B cell (primary cell): ENCODE measurements at regions not wholly inside any gene's neighbourhood (a gene's known extent, or its start where the extent isn't known, plus 50 kb on each side); places are given as distances from the start of the nearest gene placed in this dataset.

Experiments used
- ATAC-seq: fragments of 200-7000 bp; cut with Tn5 transposase; one replicate; pipeline ENCODE4 v1.10.0; 2021; ENCODE audit warnings: low read depth, mild to moderate bottlenecking, moderate number of reproducible peaks, moderate library complexity
- CTCF ChIA-PET: fragments of 350-600 bp; sonication (Branson Sonifier 250); formaldehyde crosslinking; loops from one replicate; lab custom pipeline; 2021; ENCODE audit warnings: antibody characterized with exemption, inconsistent platforms; lab: Charles Lee
- POLR2A ChIA-PET: fragments of 350-600 bp; sonication (Branson Sonifier 250); formaldehyde crosslinking; loops from one replicate; lab custom pipeline; 2021; ENCODE audit warnings: antibody characterized with exemption; lab: Charles Lee
- DNase-seq: peaks from one replicate; pipeline ENCODE4 v3.0.0; 2013
- H2AFZ ChIP-seq: 2 replicates; pipeline ENCODE4 v1.6.1; 2012; ENCODE audit warnings: mild to moderate bottlenecking, low read depth, low read length; ENCODE audit not compliant: insufficient read depth, poor library complexity, severe bottlenecking
- H3K27ac ChIP-seq, 2 donors: 1 replicate in 1 of 2; 2 replicates in 1 of 2; pipeline ENCODE4 v1.5.1; 2012 to 2013; ENCODE audit warnings: low read length in 2 of 2, mild to moderate bottlenecking in 2 of 2, moderate library complexity in 1 of 2
- H3K27me3 ChIP-seq, 4 experiments: fragments of 200-600 bp in 1 of 4; sonication (generic) in 1 of 4; replicated peaks in 1 of 4; 1 replicate in 2 of 4; 2 replicates in 2 of 4; pipeline versions ENCODE4 v1.6.1 to v1.7.0; 2013 to 2016; ENCODE audit warnings: low read length in 3 of 4, mild to moderate bottlenecking in 2 of 4, mixed read lengths in 1 of 4, moderate library complexity in 1 of 4; ENCODE audit not compliant: insufficient read depth in 4 of 4, control insufficient read depth in 3 of 4; ENCODE audit errors: control extremely low read depth in 1 of 4
- H3K36me3 ChIP-seq, 2 experiments: replicated peaks in 1 of 2; 1 replicate in 1 of 2; 2 replicates in 1 of 2; pipeline versions ENCODE4 v1.6.1 to v1.7.1; 2013; ENCODE audit warnings: low read length in 1 of 2; ENCODE audit not compliant: insufficient read depth in 2 of 2, control insufficient read depth in 1 of 2; ENCODE audit errors: control extremely low read depth in 1 of 2, extremely low read depth in 1 of 2
- H3K4me1 ChIP-seq, 2 donors: fragments of 200-600 bp in 1 of 2; sonication (generic) in 1 of 2; 1 replicate in 1 of 2; 2 replicates in 1 of 2; pipeline versions ENCODE4 v1.5.1 to v1.6.1; 2013 to 2017; ENCODE audit warnings: low read length in 2 of 2; ENCODE audit not compliant: control insufficient read depth in 2 of 2, insufficient read depth in 2 of 2
- H3K4me2 ChIP-seq: replicated peaks from 2 replicates; pipeline ENCODE3; 2012; ENCODE audit warnings: mild to moderate bottlenecking, low read depth, low read length; ENCODE audit not compliant: poor library complexity, severe bottlenecking
- H3K4me3 ChIP-seq, 5 experiments: fragments of 200-600 bp in 1 of 5; sonication (generic) in 1 of 5; 1 replicate in 3 of 5; 2 replicates in 2 of 5; pipeline versions ENCODE4 v1.5.1 to v1.7.0; 2011 to 2016; ENCODE audit warnings: low read length in 4 of 5, mild to moderate bottlenecking in 4 of 5, low read depth in 2 of 5, control low read depth in 1 of 5, moderate library complexity in 1 of 5; ENCODE audit not compliant: insufficient read depth in 1 of 5; ENCODE audit errors: control extremely low read depth in 1 of 5, extremely low read depth in 1 of 5
- H3K79me2 ChIP-seq: fragments of 200-600 bp; sonication (generic); one replicate; pipeline ENCODE4 v1.6.0; 2016; ENCODE audit warnings: low read length; ENCODE audit not compliant: control insufficient read depth, insufficient read depth
- H3K9ac ChIP-seq: fragments of 200-600 bp; sonication (generic); 2 replicates; pipeline ENCODE4 v1.6.1; 2017; ENCODE audit warnings: mild to moderate bottlenecking, low read length, moderate library complexity
- H3K9me3 ChIP-seq, 3 donors: one replicate each; pipeline versions ENCODE4 v1.6.1 to v1.7.1; 2013; ENCODE audit warnings: low read length in 2 of 3; ENCODE audit not compliant: control insufficient read depth in 2 of 3, insufficient read depth in 1 of 3; ENCODE audit errors: control extremely low read depth in 1 of 3
- H4K20me1 ChIP-seq: 2 replicates; pipeline ENCODE4 v1.6.0; 2012; ENCODE audit warnings: mild to moderate bottlenecking, low read length; ENCODE audit not compliant: insufficient read depth, control insufficient read depth, poor library complexity, severe bottlenecking
- H3K27ac Mint-ChIP-seq: one replicate; pipeline ENCODE4 v1.8.0; 2021; ENCODE audit warnings: mixed read lengths
- H3K27me3 Mint-ChIP-seq: one replicate; pipeline ENCODE4 v1.8.0; 2021; ENCODE audit warnings: mixed read lengths
- H3K4me1 Mint-ChIP-seq: one replicate; pipeline ENCODE4 v1.8.0; 2021; ENCODE audit warnings: mixed read lengths
- H3K4me3 Mint-ChIP-seq: one replicate; pipeline ENCODE4 v1.8.0; 2021; ENCODE audit warnings: mixed read lengths
- H3K9me3 Mint-ChIP-seq: one replicate; pipeline ENCODE4 v1.8.0; 2022; ENCODE audit warnings: mixed read lengths; ENCODE audit not compliant: insufficient read depth
- EZH2 ChIP-seq: IDR thresholded peaks from 2 replicates; pipeline ENCODE4 v1.6.1; 2012; ENCODE audit warnings: borderline replicate concordance, low read depth, mild to moderate bottlenecking, moderate library complexity, low read length; ENCODE audit not compliant: insufficient read depth, poor library complexity, severe bottlenecking
- WGBS: methylation state at CpG from one replicate; pipeline ENCODE4 v1.1.5; 2013; ENCODE audit warnings: missing lambda C conversion rate; ENCODE audit not compliant: insufficient coverage; 5-methylcytosine and 5-hydroxymethylcytosine counted together
- intact Hi-C: fragments of 100-400 bp; cut with micrococcal nuclease; formaldehyde crosslinking; loops from one replicate; pipeline ENCODE4 v1.10.0; 2022
- TF ChIP-seq, protein P1 (sequence below): fragments of 200-600 bp; IDR thresholded peaks from one replicate; pipeline ENCODE4 v1.8.0; 2022; ENCODE audit warnings: antibody characterized with exemption, mild to moderate bottlenecking

DNA sequence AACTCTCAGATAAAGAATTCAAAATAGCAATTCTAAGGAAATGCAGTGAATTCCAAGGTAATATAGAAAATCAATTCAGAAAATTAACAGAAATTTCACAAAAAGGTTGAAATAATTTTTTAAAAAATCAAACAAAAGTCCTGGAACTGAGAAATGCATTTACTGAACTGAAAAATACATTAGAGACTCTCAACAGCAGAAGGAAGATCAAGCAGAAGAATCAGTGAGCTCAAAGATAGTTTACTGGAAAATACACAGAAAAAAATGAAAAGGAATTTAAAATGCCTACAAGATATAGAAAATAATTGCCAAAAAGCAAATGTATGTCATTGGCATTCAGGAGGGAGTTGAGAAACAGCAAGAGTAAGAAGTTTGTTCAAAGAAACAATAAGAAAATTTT lies 107.3 kb downstream of the BUD13 start:
- Histone ChIP-seq H3K4me1 (no peaks in the 10 kb centered on the region), H3K27ac (no peak overlapping the region), H3K4me2 (no peak overlapping the region), H4K20me1 (no peaks in the 10 kb centered on the region), H3K27me3 (peaks cover 0 to 7% (median 3%) of the 10 kb centered on the region in 4 experiments), H3K4me3 (no peak overlapping the region), H2AFZ (no peak overlapping the region), H3K9me3 (peaks cover 5 to 11% (median 8%) of the 10 kb centered on the region in 3 donors), H3K79me2 (no peaks in the 10 kb centered on the region), H3K36me3 (no peaks in the 10 kb centered on the region), H3K9ac (no peak overlapping the region)
- H3K4me3 Mint-ChIP-seq = no peak overlapping the region
- no peak for DNase-seq
- CTCF ChIA-PET = no interaction called here
- ATAC-seq = no peak
- intact Hi-C loops = no loop called here
- peaks cover 41% of the 10 kb centered on the region for H3K27me3 Mint-ChIP-seq
- peaks cover 8% of the 10 kb centered on the region for H3K9me3 Mint-ChIP-seq
- TF ChIP-seq, protein P1, sequence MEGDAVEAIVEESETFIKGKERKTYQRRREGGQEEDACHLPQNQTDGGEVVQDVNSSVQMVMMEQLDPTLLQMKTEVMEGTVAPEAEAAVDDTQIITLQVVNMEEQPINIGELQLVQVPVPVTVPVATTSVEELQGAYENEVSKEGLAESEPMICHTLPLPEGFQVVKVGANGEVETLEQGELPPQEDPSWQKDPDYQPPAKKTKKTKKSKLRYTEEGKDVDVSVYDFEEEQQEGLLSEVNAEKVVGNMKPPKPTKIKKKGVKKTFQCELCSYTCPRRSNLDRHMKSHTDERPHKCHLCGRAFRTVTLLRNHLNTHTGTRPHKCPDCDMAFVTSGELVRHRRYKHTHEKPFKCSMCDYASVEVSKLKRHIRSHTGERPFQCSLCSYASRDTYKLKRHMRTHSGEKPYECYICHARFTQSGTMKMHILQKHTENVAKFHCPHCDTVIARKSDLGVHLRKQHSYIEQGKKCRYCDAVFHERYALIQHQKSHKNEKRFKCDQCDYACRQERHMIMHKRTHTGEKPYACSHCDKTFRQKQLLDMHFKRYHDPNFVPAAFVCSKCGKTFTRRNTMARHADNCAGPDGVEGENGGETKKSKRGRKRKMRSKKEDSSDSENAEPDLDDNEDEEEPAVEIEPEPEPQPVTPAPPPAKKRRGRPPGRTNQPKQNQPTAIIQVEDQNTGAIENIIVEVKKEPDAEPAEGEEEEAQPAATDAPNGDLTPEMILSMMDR = no peak
- TF ChIP-seq EZH2 = no peak
- H3K27ac Mint-ChIP-seq = no peak overlapping the region
- POLR2A ChIA-PET = no interaction called here
- H3K4me1 Mint-ChIP-seq = no peaks in the 10 kb centered on the region

DNA sequence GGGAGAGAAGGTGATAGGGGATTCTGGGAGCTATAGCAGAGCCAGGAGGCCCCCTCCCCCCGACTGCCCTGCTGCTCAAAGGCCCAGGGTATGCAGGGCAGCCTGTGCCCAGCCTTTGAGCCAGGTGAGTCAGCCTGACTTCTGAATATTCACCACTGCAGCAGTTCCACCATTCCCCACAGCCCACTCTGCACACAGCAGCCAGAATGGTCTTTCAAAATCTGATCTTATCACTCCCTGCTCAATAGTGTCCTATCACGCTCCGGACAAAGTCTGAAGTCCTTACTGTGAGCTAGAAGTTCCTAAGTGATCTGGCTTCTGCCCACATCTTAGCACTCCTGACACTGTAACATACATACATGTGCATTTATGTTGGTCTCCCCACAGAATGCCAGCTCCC lies 111.7 kb downstream of the BUD13 start:
- no peak overlapping the region for H3K9ac ChIP-seq
- H2AFZ ChIP-seq = no peak overlapping the region
- no peak overlapping the region for H3K27ac ChIP-seq
- Mint-ChIP-seq H3K9me3 (peaks cover 5% of the 10 kb centered on the region), H3K27me3 (peaks cover 44% of the 10 kb centered on the region), H3K27ac (no peak overlapping the region), H3K4me1 (no peaks in the 10 kb centered on the region), H3K4me3 (no peak overlapping the region)
- 74% methylated on average over 3 of the region's 3 CpGs for WGBS
- intact Hi-C loops = no loop called here
- POLR2A ChIA-PET = no interaction called here
- H3K4me1 ChIP-seq = no peaks in the 10 kb centered on the region
- DNase-seq = no peak
- ATAC-seq = no peak
- CTCF ChIA-PET = no interaction called here
- H3K4me2 ChIP-seq = no peak overlapping the region
- H4K20me1 ChIP-seq = no peaks in the 10 kb centered on the region
- no peak overlapping the region for H3K4me3 ChIP-seq
- no peak for TF ChIP-seq EZH2
- TF ChIP-seq, protein P1 = no peak
- H3K79me2 ChIP-seq = no peaks in the 10 kb centered on the region
- peaks cover 3 to 10% (median 8%) of the 10 kb centered on the region in 3 donors for H3K9me3 ChIP-seq
- H3K27me3 ChIP-seq = peaks cover 0 to 11% (median 4%) of the 10 kb centered on the region in 4 experiments
- H3K36me3 ChIP-seq = no peaks in the 10 kb centered on the region
